Endothelial cell of umbilical vein (primary cell): ENCODE measurements at regions not wholly inside any gene's neighbourhood (a gene's known extent, or its start where the extent isn't known, plus 50 kb on each side); places are given as distances from the start of the nearest gene placed in this dataset.
A peak's percentile ranks its signal among the peaks of the same experiment; 100 is the strongest.

Source experiments
- BruUV-seq: library from RNA; stranded (reverse); fragments of 400-500 nt; replicated peaks from 2 replicates; lab custom pipeline; 2021; lab: Mats Ljungman, UMichigan
- CTCF ChIA-PET: fragments of 300-600, 350-600 bp; sonication (Branson Sonifier 250); formaldehyde crosslinking; loops from one replicate; lab custom pipeline; 2021; ENCODE audit warnings: antibody characterized with exemption, inconsistent platforms; lab: Charles Lee
- POLR2A ChIA-PET: fragments of 300-600, 350-600 bp; sonication (Branson Sonifier 250); formaldehyde crosslinking; loops from one replicate; lab custom pipeline; 2021; ENCODE audit warnings: antibody characterized with exemption, inconsistent platforms; lab: Charles Lee
- DNase-seq: peaks from one replicate; pipeline ENCODE4 v3.0.0-alpha.2; 2011; ENCODE audit warnings: low read depth, low spot score
- FAIRE-seq: peaks from 2 replicates; lab custom pipeline; 2011; peaks lifted over from hg19 to GRCh38; lab: Jason Lieb, UNC
- H2AFZ ChIP-seq: 2 replicates; pipeline ENCODE4 v1.6.0; 2012; ENCODE audit warnings: low read depth, low read length, control low read depth, inconsistent platforms
- H3K27ac ChIP-seq: 2 replicates; pipeline ENCODE4 v1.5.1; 2011; ENCODE audit warnings: low read depth, mild to moderate bottlenecking, control low read depth, low read length, moderate library complexity; ENCODE audit not compliant: insufficient read depth
- H3K27me3 ChIP-seq, 2 experiments: 2 replicates each; pipeline versions ENCODE4 v1.6.0 to v1.6.1; 2011; ENCODE audit warnings: low read length in 2 of 2, mixed read lengths in 1 of 2; ENCODE audit not compliant: control insufficient read depth in 2 of 2, insufficient read depth in 2 of 2
- H3K36me3 ChIP-seq, 2 experiments: 2 replicates in 1 of 2; 3 replicates in 1 of 2; pipeline ENCODE4 v1.5.1; 2011; ENCODE audit warnings: low read length in 2 of 2, mild to moderate bottlenecking in 1 of 2, moderate library complexity in 1 of 2; ENCODE audit not compliant: control insufficient read depth in 2 of 2, insufficient read depth in 2 of 2; ENCODE audit errors: extremely low read depth in 1 of 2
- H3K4me1 ChIP-seq: 3 replicates; pipeline ENCODE4 v1.5.1; 2011; ENCODE audit warnings: mild to moderate bottlenecking, low read length; ENCODE audit not compliant: control insufficient read depth, insufficient read depth; ENCODE audit errors: extremely low read depth
- H3K4me2 ChIP-seq: 2 replicates; pipeline ENCODE4 v1.6.1; 2011; ENCODE audit warnings: low read length, control low read depth, mixed read lengths; ENCODE audit not compliant: insufficient read depth
- H3K4me3 ChIP-seq, 3 experiments: fragments of 200-600 bp in 1 of 3; sonication (generic), shearing (Covaris generic) in 1 of 3; replicated peaks in 1 of 3; 2 replicates each; pipeline ENCODE4 v1.5.1; 2011 to 2016; ENCODE audit warnings: control low read depth in 3 of 3, low read length in 3 of 3, mild to moderate bottlenecking in 2 of 3, inconsistent platforms in 1 of 3, low read depth in 1 of 3, moderate library complexity in 1 of 3; ENCODE audit not compliant: insufficient read depth in 1 of 3
- H3K79me2 ChIP-seq: 2 replicates; pipeline ENCODE4 v1.6.0; 2012; ENCODE audit warnings: low read length, inconsistent platforms; ENCODE audit not compliant: control insufficient read depth, insufficient read depth
- H3K9ac ChIP-seq: replicated peaks from 2 replicates; pipeline ENCODE3; 2011; ENCODE audit warnings: low read length, control low read depth; ENCODE audit not compliant: insufficient read depth; ENCODE audit errors: extremely low read depth
- H3K9me1 ChIP-seq: replicated peaks from 3 replicates; pipeline ENCODE4 v1.6.0; 2011; ENCODE audit warnings: mild to moderate bottlenecking, low read length; ENCODE audit not compliant: control insufficient read depth, insufficient read depth; ENCODE audit errors: extremely low read depth
- H3K9me3 ChIP-seq: replicated peaks from 2 replicates; pipeline ENCODE4 v1.5.1; 2012; ENCODE audit warnings: low read length, inconsistent platforms; ENCODE audit not compliant: control insufficient read depth, insufficient read depth
- H4K20me1 ChIP-seq: replicated peaks from 2 replicates; pipeline ENCODE3; 2011; ENCODE audit warnings: mild to moderate bottlenecking, low read length; ENCODE audit not compliant: control insufficient read depth, insufficient read depth; ENCODE audit errors: extremely low read depth
- EZH2 ChIP-seq: IDR thresholded peaks from 2 replicates; pipeline ENCODE4 v1.6.1; 2012; ENCODE audit warnings: borderline replicate concordance, low read depth, mild to moderate bottlenecking, moderate library complexity, low read length, inconsistent platforms; ENCODE audit not compliant: severe bottlenecking
- FOS ChIP-seq: IDR thresholded peaks from 2 replicates; pipeline ENCODE4 v1.6.1; 2011; ENCODE audit warnings: mild to moderate bottlenecking, low read length, moderate library complexity, borderline replicate concordance; ENCODE audit not compliant: insufficient read depth
- GATA2 ChIP-seq: IDR thresholded peaks from 2 replicates; pipeline ENCODE4 v1.7.0; 2011; ENCODE audit warnings: low read depth, mild to moderate bottlenecking, moderate library complexity, mixed read lengths, low read length; ENCODE audit not compliant: insufficient read length, insufficient read depth
- JUN ChIP-seq: IDR thresholded peaks from 2 replicates; pipeline ENCODE4 v1.6.1; 2011; ENCODE audit warnings: borderline replicate concordance, low read depth; ENCODE audit not compliant: insufficient read length, insufficient read depth
- MYC ChIP-seq: IDR thresholded peaks from one replicate; pipeline ENCODE4 v1.6.1; 2011; ENCODE audit warnings: mild to moderate bottlenecking, low read depth, low read length
- POLR2A ChIP-seq: IDR thresholded peaks from 2 replicates; pipeline ENCODE4 v1.6.1; 2012; ENCODE audit warnings: low read depth, mild to moderate bottlenecking, control low read depth, low read length
- POLR2AphosphoS5 ChIP-seq: IDR thresholded peaks from 2 replicates; pipeline ENCODE4 v1.6.1; 2012; ENCODE audit warnings: low read depth, mild to moderate bottlenecking, control low read depth, low read length, moderate library complexity; ENCODE audit not compliant: insufficient read depth
- dilution Hi-C: fragments of 300-500 bp; cut with MboI; formaldehyde crosslinking; loops from one replicate; pipeline ENCODE4 v1.15.0; 2019; ENCODE audit warnings: low sequenced_read_pairs; ENCODE audit not compliant: extremely low pct_ligation_motif_present
- intact Hi-C: fragments of 100-400 bp; cut with micrococcal nuclease; formaldehyde crosslinking; loops from one replicate; pipeline ENCODE4 v1.10.0; 2022
- TF ChIP-seq, protein P1 (sequence below), 2 donors: IDR thresholded peaks; 1 replicate in 1 of 2; 2 replicates in 1 of 2; pipeline ENCODE4 v1.5.1; 2011; ENCODE audit warnings: low read length in 2 of 2, mild to moderate bottlenecking in 2 of 2, moderate library complexity in 2 of 2, control low read depth in 1 of 2, inconsistent platforms in 1 of 2, low read depth in 1 of 2; ENCODE audit not compliant: insufficient read depth in 1 of 2; ENCODE audit errors: extremely low read depth in 1 of 2
- TF ChIP-seq, protein P2 (sequence below): IDR thresholded peaks from 2 replicates; pipeline ENCODE4 v1.6.1; 2011; ENCODE audit not compliant: insufficient read depth, insufficient read length

DNA sequence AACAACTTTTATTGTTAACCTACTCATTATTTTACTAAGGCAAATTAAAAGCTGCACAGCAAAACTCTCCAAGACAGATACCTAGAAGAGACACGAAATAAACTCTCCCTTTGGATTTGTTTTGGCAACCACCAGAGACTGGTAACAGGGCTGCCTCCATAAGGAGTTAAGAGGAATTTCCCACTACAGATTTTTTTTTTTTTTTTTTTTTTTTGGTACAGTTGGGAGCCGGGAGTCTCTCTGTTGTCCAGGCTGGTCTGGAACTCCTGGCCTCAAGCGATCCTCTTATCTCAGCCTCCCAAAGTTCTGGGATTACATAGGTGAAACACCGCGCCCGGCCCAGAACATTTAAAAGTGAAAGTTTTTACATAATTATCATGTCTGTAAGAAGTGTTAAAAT, 73.6 kb upstream of the VGLL4 start:
- dilution Hi-C loops (no loop called here), intact Hi-C loops (loop anchor here (5.0 kb wide), 2 partner anchors 130 to 150 kb away; partner anchors contain the start of gene TAMM41)
- POLR2A ChIA-PET, result no interaction called here
- H2AFZ ChIP-seq, result peak overlapping the region; percentile 95
- peak overlapping the region; percentile 76 for H3K9ac ChIP-seq
- CTCF ChIA-PET, result interaction anchor here (0.7 to 2.7 kb wide), 5 partner anchors 12 to 358 kb away, joined by 3 to 15 read pairs (median 4); no protein-coding TSS in a partner anchor
- TF ChIP-seq JUN, result no peak
- TF ChIP-seq, protein P1, sequence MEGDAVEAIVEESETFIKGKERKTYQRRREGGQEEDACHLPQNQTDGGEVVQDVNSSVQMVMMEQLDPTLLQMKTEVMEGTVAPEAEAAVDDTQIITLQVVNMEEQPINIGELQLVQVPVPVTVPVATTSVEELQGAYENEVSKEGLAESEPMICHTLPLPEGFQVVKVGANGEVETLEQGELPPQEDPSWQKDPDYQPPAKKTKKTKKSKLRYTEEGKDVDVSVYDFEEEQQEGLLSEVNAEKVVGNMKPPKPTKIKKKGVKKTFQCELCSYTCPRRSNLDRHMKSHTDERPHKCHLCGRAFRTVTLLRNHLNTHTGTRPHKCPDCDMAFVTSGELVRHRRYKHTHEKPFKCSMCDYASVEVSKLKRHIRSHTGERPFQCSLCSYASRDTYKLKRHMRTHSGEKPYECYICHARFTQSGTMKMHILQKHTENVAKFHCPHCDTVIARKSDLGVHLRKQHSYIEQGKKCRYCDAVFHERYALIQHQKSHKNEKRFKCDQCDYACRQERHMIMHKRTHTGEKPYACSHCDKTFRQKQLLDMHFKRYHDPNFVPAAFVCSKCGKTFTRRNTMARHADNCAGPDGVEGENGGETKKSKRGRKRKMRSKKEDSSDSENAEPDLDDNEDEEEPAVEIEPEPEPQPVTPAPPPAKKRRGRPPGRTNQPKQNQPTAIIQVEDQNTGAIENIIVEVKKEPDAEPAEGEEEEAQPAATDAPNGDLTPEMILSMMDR (IDR thresholded peaks at IDR 0.05; ENCODE audit: extremely low read depth in 1 of 2, insufficient read depth in 1 of 2, low read depth in 1 of 2, low read length in 2 of 2), result no peak
- TF ChIP-seq, protein P2, sequence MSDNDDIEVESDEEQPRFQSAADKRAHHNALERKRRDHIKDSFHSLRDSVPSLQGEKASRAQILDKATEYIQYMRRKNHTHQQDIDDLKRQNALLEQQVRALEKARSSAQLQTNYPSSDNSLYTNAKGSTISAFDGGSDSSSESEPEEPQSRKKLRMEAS, result no peak
- TF ChIP-seq EZH2, result no peak
- no peak for TF ChIP-seq POLR2A
- no peak for TF ChIP-seq MYC
- no peak for TF ChIP-seq GATA2
- TF ChIP-seq FOS, result no peak
- no peak for TF ChIP-seq POLR2AphosphoS5
- no peaks in the 10 kb centered on the region for H3K9me3 ChIP-seq
- peak overlapping the region; percentile 76 for H3K27ac ChIP-seq
- H3K9me1 ChIP-seq, result no peaks in the 10 kb centered on the region
- FAIRE-seq (no peak), DNase-seq (peak; percentile 39)
- BruUV-seq, result no TSS peak
- peaks cover 14% of the 10 kb centered on the region for H3K79me2 ChIP-seq
- H3K36me3 ChIP-seq, result no peaks in the 10 kb centered on the region
- H3K4me3 ChIP-seq, result peak overlapping the region in 1 of 3 experiments; percentile 93
- H3K27me3 ChIP-seq, result peaks cover 0 to 8% of the 10 kb centered on the region in 2 experiments
- peak overlapping the region; percentile 97 for H3K4me2 ChIP-seq
- peaks cover 21% of the 10 kb centered on the region for H3K4me1 ChIP-seq
- H4K20me1 ChIP-seq, result no peaks in the 10 kb centered on the region
